B cell (primary cell): ENCODE measurements at regions not wholly inside any gene's neighbourhood (a gene's known extent, or its start where the extent isn't known, plus 50 kb on each side); places are given as distances from the start of the nearest gene placed in this dataset.

Experiments used
- ATAC-seq: fragments of 200-7000 bp; cut with Tn5 transposase; one replicate; pipeline ENCODE4 v1.10.0; 2021; ENCODE audit warnings: low read depth, mild to moderate bottlenecking, moderate number of reproducible peaks, moderate library complexity
- CTCF ChIA-PET: fragments of 350-600 bp; sonication (Branson Sonifier 250); formaldehyde crosslinking; loops from one replicate; lab custom pipeline; 2021; ENCODE audit warnings: antibody characterized with exemption, inconsistent platforms; lab: Charles Lee
- POLR2A ChIA-PET: fragments of 350-600 bp; sonication (Branson Sonifier 250); formaldehyde crosslinking; loops from one replicate; lab custom pipeline; 2021; ENCODE audit warnings: antibody characterized with exemption; lab: Charles Lee
- DNase-seq: peaks from one replicate; pipeline ENCODE4 v3.0.0; 2013
- H2AFZ ChIP-seq: 2 replicates; pipeline ENCODE4 v1.6.1; 2012; ENCODE audit warnings: mild to moderate bottlenecking, low read depth, low read length; ENCODE audit not compliant: insufficient read depth, poor library complexity, severe bottlenecking
- H3K27ac ChIP-seq, 2 donors: 1 replicate in 1 of 2; 2 replicates in 1 of 2; pipeline ENCODE4 v1.5.1; 2012 to 2013; ENCODE audit warnings: low read length in 2 of 2, mild to moderate bottlenecking in 2 of 2, moderate library complexity in 1 of 2
- H3K27me3 ChIP-seq, 4 experiments: fragments of 200-600 bp in 1 of 4; sonication (generic) in 1 of 4; replicated peaks in 1 of 4; 1 replicate in 2 of 4; 2 replicates in 2 of 4; pipeline versions ENCODE4 v1.6.1 to v1.7.0; 2013 to 2016; ENCODE audit warnings: low read length in 3 of 4, mild to moderate bottlenecking in 2 of 4, mixed read lengths in 1 of 4, moderate library complexity in 1 of 4; ENCODE audit not compliant: insufficient read depth in 4 of 4, control insufficient read depth in 3 of 4; ENCODE audit errors: control extremely low read depth in 1 of 4
- H3K36me3 ChIP-seq, 2 experiments: replicated peaks in 1 of 2; 1 replicate in 1 of 2; 2 replicates in 1 of 2; pipeline versions ENCODE4 v1.6.1 to v1.7.1; 2013; ENCODE audit warnings: low read length in 1 of 2; ENCODE audit not compliant: insufficient read depth in 2 of 2, control insufficient read depth in 1 of 2; ENCODE audit errors: control extremely low read depth in 1 of 2, extremely low read depth in 1 of 2
- H3K4me1 ChIP-seq, 2 donors: fragments of 200-600 bp in 1 of 2; sonication (generic) in 1 of 2; 1 replicate in 1 of 2; 2 replicates in 1 of 2; pipeline versions ENCODE4 v1.5.1 to v1.6.1; 2013 to 2017; ENCODE audit warnings: low read length in 2 of 2; ENCODE audit not compliant: control insufficient read depth in 2 of 2, insufficient read depth in 2 of 2
- H3K4me2 ChIP-seq: replicated peaks from 2 replicates; pipeline ENCODE3; 2012; ENCODE audit warnings: mild to moderate bottlenecking, low read depth, low read length; ENCODE audit not compliant: poor library complexity, severe bottlenecking
- H3K4me3 ChIP-seq, 5 experiments: fragments of 200-600 bp in 1 of 5; sonication (generic) in 1 of 5; 1 replicate in 3 of 5; 2 replicates in 2 of 5; pipeline versions ENCODE4 v1.5.1 to v1.7.0; 2011 to 2016; ENCODE audit warnings: low read length in 4 of 5, mild to moderate bottlenecking in 4 of 5, low read depth in 2 of 5, control low read depth in 1 of 5, moderate library complexity in 1 of 5; ENCODE audit not compliant: insufficient read depth in 1 of 5; ENCODE audit errors: control extremely low read depth in 1 of 5, extremely low read depth in 1 of 5
- H3K79me2 ChIP-seq: fragments of 200-600 bp; sonication (generic); one replicate; pipeline ENCODE4 v1.6.0; 2016; ENCODE audit warnings: low read length; ENCODE audit not compliant: control insufficient read depth, insufficient read depth
- H3K9ac ChIP-seq: fragments of 200-600 bp; sonication (generic); 2 replicates; pipeline ENCODE4 v1.6.1; 2017; ENCODE audit warnings: mild to moderate bottlenecking, low read length, moderate library complexity
- H3K9me3 ChIP-seq, 3 donors: one replicate each; pipeline versions ENCODE4 v1.6.1 to v1.7.1; 2013; ENCODE audit warnings: low read length in 2 of 3; ENCODE audit not compliant: control insufficient read depth in 2 of 3, insufficient read depth in 1 of 3; ENCODE audit errors: control extremely low read depth in 1 of 3
- H4K20me1 ChIP-seq: 2 replicates; pipeline ENCODE4 v1.6.0; 2012; ENCODE audit warnings: mild to moderate bottlenecking, low read length; ENCODE audit not compliant: insufficient read depth, control insufficient read depth, poor library complexity, severe bottlenecking
- H3K27ac Mint-ChIP-seq: one replicate; pipeline ENCODE4 v1.8.0; 2021; ENCODE audit warnings: mixed read lengths
- H3K27me3 Mint-ChIP-seq: one replicate; pipeline ENCODE4 v1.8.0; 2021; ENCODE audit warnings: mixed read lengths
- H3K4me1 Mint-ChIP-seq: one replicate; pipeline ENCODE4 v1.8.0; 2021; ENCODE audit warnings: mixed read lengths
- H3K4me3 Mint-ChIP-seq: one replicate; pipeline ENCODE4 v1.8.0; 2021; ENCODE audit warnings: mixed read lengths
- H3K9me3 Mint-ChIP-seq: one replicate; pipeline ENCODE4 v1.8.0; 2022; ENCODE audit warnings: mixed read lengths; ENCODE audit not compliant: insufficient read depth
- CTCF ChIP-seq: fragments of 200-600 bp; IDR thresholded peaks from one replicate; pipeline ENCODE4 v1.8.0; 2022; ENCODE audit warnings: antibody characterized with exemption, mild to moderate bottlenecking
- EZH2 ChIP-seq: IDR thresholded peaks from 2 replicates; pipeline ENCODE4 v1.6.1; 2012; ENCODE audit warnings: borderline replicate concordance, low read depth, mild to moderate bottlenecking, moderate library complexity, low read length; ENCODE audit not compliant: insufficient read depth, poor library complexity, severe bottlenecking
- WGBS: methylation state at CpG from one replicate; pipeline ENCODE4 v1.1.5; 2013; ENCODE audit warnings: missing lambda C conversion rate; ENCODE audit not compliant: insufficient coverage; 5-methylcytosine and 5-hydroxymethylcytosine counted together
- intact Hi-C: fragments of 100-400 bp; cut with micrococcal nuclease; formaldehyde crosslinking; loops from one replicate; pipeline ENCODE4 v1.10.0; 2022

- intact Hi-C loops = no loop called here
- CTCF ChIA-PET = no interaction called here
These were observed 241.8 kb downstream of the WNT5A start for GRCh38 chr3:55245351-55245750.

GRCh38 chr3:55244247-55244646 lies 242.9 kb downstream of the WNT5A start:
- Mint-ChIP-seq H3K4me3 (no peak overlapping the region), H3K27me3 (no peaks in the 10 kb centered on the region), H3K4me1 (no peaks in the 10 kb centered on the region), H3K9me3 (peaks cover 4% of the 10 kb centered on the region), H3K27ac (no peak overlapping the region)
- no peak overlapping the region for H3K4me3 ChIP-seq
- H2AFZ ChIP-seq = no peak overlapping the region
- ChIA-PET POLR2A (no interaction called here), CTCF (no interaction called here)
- no peak overlapping the region for H3K9ac ChIP-seq
- H3K27ac ChIP-seq = no peak overlapping the region
- WGBS = 100% methylated on average over 1 of the region's 1 CpG
- H3K4me1 ChIP-seq = no peaks in the 10 kb centered on the region
- peaks cover 0 to 3% (median 0%) of the 10 kb centered on the region in 3 donors for H3K9me3 ChIP-seq
- DNase-seq = no peak
- no peak for ATAC-seq
- intact Hi-C loops = no loop called here
- H3K79me2 ChIP-seq = no peaks in the 10 kb centered on the region
- H3K4me2 ChIP-seq = no peak overlapping the region
- TF ChIP-seq EZH2 (no peak), CTCF (no peak)
- no peaks in the 10 kb centered on the region for H3K36me3 ChIP-seq
- H4K20me1 ChIP-seq = no peaks in the 10 kb centered on the region
- no peaks in the 10 kb centered on the region for H3K27me3 ChIP-seq

More at GRCh38 chr3:55245351-55245750, 241.8 kb downstream of the WNT5A start:
- H3K4me1 ChIP-seq = no peaks in the 10 kb centered on the region
- H3K27me3 ChIP-seq = no peaks in the 10 kb centered on the region
- no peak overlapping the region for H2AFZ ChIP-seq
- peaks cover 8% of the 10 kb centered on the region for H3K9me3 Mint-ChIP-seq
- WGBS = 89% methylated on average over 1 of the region's 2 CpGs
- no peaks in the 10 kb centered on the region for H3K36me3 ChIP-seq
- TF ChIP-seq CTCF (no peak), EZH2 (no peak)
- no peak overlapping the region for H3K27ac ChIP-seq
- H4K20me1 ChIP-seq = no peaks in the 10 kb centered on the region
- H3K9me3 ChIP-seq = peaks cover 0 to 3% (median 0%) of the 10 kb centered on the region in 3 donors
- H3K27ac Mint-ChIP-seq = no peak overlapping the region
- no peak for ATAC-seq
- H3K4me1 Mint-ChIP-seq = no peaks in the 10 kb centered on the region
- POLR2A ChIA-PET = no interaction called here
- H3K27me3 Mint-ChIP-seq = no peaks in the 10 kb centered on the region
- no peak overlapping the region for H3K4me2 ChIP-seq
- H3K4me3 Mint-ChIP-seq = no peak overlapping the region
- H3K4me3 ChIP-seq = no peak overlapping the region
- H3K9ac ChIP-seq = no peak overlapping the region
- no peak for DNase-seq
- H3K79me2 ChIP-seq = no peaks in the 10 kb centered on the region
